CD4-positive, alpha-beta T cell treated with Interferon gamma for 1 hour (primary cell): ENCODE measurements at regions not wholly inside any gene's neighbourhood (a gene's known extent, or its start where the extent isn't known, plus 50 kb on each side); places are given as distances from the start of the nearest gene placed in this dataset.

Experiments used
- DNase-seq: peaks from one replicate; pipeline ENCODE4 v3.0.0-alpha.2; 2020

GRCh38 chr2:173831312-173832229 lies 133.6 kb downstream of the SP3 start:
- DNase-seq: no peak

- DNase-seq: no peak
These were observed 131.0 kb downstream of the SP3 start for GRCh38 chr2:173834141-173834540.

- no peak for DNase-seq
These were observed 129.4 kb downstream of the SP3 start for GRCh38 chr2:173835726-173836125.

GRCh38 chr2:173841110-173841509 lies 124.1 kb downstream of the SP3 start:
- no peak for DNase-seq

- no peak for DNase-seq
These were observed 121.6 kb downstream of the SP3 start for GRCh38 chr2:173843526-173843925.

- DNase-seq: no peak
These were observed 114.0 kb downstream of the SP3 start for GRCh38 chr2:173851141-173851641.

- DNase-seq: no peak
These were observed 111.0 kb downstream of the SP3 start for GRCh38 chr2:173854141-173854540.

- no peak for DNase-seq
These were observed 110.3 kb downstream of the SP3 start for GRCh38 chr2:173854840-173855239.

GRCh38 chr2:173855661-173856060 lies 109.5 kb downstream of the SP3 start:
- no peak for DNase-seq
